Activated B cell treated with CpG ODN at 0.5 μM for 24 hours (primary cell): ENCODE measurements at regions not wholly inside any gene's neighbourhood (a gene's known extent, or its start where the extent isn't known, plus 50 kb on each side); places are given as distances from the start of the nearest gene placed in this dataset.
"Not testable (repeated sequence)": the region's sequence is repeated elsewhere in the genome, so short reads cannot be mapped to it uniquely, and the experiment has no call there.

Experiments
- ATAC-seq: fragments of 200-7000 bp; cut with Tn5 transposase; one replicate; pipeline ENCODE4 v1.10.0; 2021; ENCODE audit warnings: low read depth, mild to moderate bottlenecking, moderate library complexity
- CTCF ChIA-PET: fragments of 350-600 bp; sonication (Branson Sonifier 250); formaldehyde crosslinking; loops from one replicate; lab custom pipeline; 2021; ENCODE audit warnings: antibody characterized with exemption; lab: Charles Lee
- POLR2A ChIA-PET: fragments of 350-600 bp; sonication (Branson Sonifier 250); formaldehyde crosslinking; loops from one replicate; lab custom pipeline; 2021; ENCODE audit warnings: antibody characterized with exemption; lab: Charles Lee
- DNase-seq: peaks from one replicate; pipeline ENCODE4 v3.0.0; 2022
- H3K27ac Mint-ChIP-seq: one replicate; pipeline ENCODE4 v1.8.0; 2020; ENCODE audit warnings: mixed read lengths
- H3K27me3 Mint-ChIP-seq: one replicate; pipeline ENCODE4 v1.8.0; 2021; ENCODE audit warnings: mixed read lengths
- H3K36me3 Mint-ChIP-seq: one replicate; pipeline ENCODE4 v1.8.0; 2021; ENCODE audit warnings: low read depth, mixed read lengths
- H3K4me1 Mint-ChIP-seq: one replicate; pipeline ENCODE4 v1.8.0; 2021; ENCODE audit warnings: mixed read lengths
- H3K4me3 Mint-ChIP-seq: one replicate; pipeline ENCODE4 v1.8.0; 2020; ENCODE audit warnings: mild to moderate bottlenecking, mixed read lengths
- H3K9me3 Mint-ChIP-seq: one replicate; pipeline ENCODE4 v1.8.0; 2020; ENCODE audit warnings: mixed read lengths
- CTCF ChIP-seq: fragments of 200-600 bp; IDR thresholded peaks from one replicate; pipeline ENCODE4 v1.8.0; 2022; ENCODE audit warnings: antibody characterized with exemption, mild to moderate bottlenecking
- intact Hi-C: fragments of 100-400 bp; cut with micrococcal nuclease; formaldehyde crosslinking; loops from one replicate; pipeline ENCODE4 v1.15.1; 2024

- Mint-ChIP-seq H3K9me3 (peaks cover 2% of the 10 kb centered on the region), H3K27ac (no peak overlapping the region), H3K4me3 (no peak overlapping the region), H3K36me3 (no peaks in the 10 kb centered on the region), H3K27me3 (no peaks in the 10 kb centered on the region), H3K4me1 (no peaks in the 10 kb centered on the region)
- ChIA-PET CTCF (interaction anchor here (0.7 kb wide), 1 partner anchor 1208 kb away, joined by 3 read pairs; no protein-coding TSS in a partner anchor), POLR2A (no interaction called here)
- no peak for ATAC-seq
- no peak for DNase-seq
- intact Hi-C loops: no loop called here
- no peak for TF ChIP-seq CTCF
These were observed 433.1 kb upstream of the MAP2 start for GRCh38 chr2:208990716-208991115.

DNA sequence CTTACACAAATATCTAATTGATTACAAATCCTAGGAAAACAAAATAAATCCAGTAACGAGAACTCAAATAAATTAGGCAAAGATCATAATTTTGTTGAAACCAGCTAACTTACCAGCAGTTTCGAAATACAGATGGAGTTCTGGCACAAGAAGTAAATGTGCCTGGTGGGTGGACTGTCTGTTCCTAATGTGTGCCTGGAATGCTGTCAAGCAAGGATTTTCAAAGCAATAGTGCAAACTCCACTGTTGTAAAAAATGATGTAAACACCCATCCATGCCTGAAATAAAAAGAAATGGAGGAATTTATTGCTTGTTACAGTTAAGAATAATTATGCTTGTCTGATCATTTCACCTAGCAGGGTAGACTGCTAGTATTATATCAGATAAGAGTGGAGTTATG is 423.9 kb upstream of the MAP2 start:
- Mint-ChIP-seq H3K4me3 (no peak overlapping the region), H3K27me3 (no peaks in the 10 kb centered on the region), H3K9me3 (no peaks in the 10 kb centered on the region), H3K36me3 (no peaks in the 10 kb centered on the region), H3K4me1 (no peaks in the 10 kb centered on the region), H3K27ac (no peak overlapping the region)
- no peak for TF ChIP-seq CTCF
- CTCF ChIA-PET: no interaction called here
- no peak for ATAC-seq
- POLR2A ChIA-PET: no interaction called here
- intact Hi-C loops: no loop called here
- no peak for DNase-seq

- CTCF ChIA-PET: no interaction called here
These were observed 421.8 kb upstream of the MAP2 start for GRCh38 chr2:209002054-209002453.

GRCh38 chr2:209005371-209005770 is 418.5 kb upstream of the MAP2 start:
- H3K36me3 Mint-ChIP-seq: no peaks in the 10 kb centered on the region
- CTCF ChIA-PET: no interaction called here
- H3K9me3 Mint-ChIP-seq: peaks cover 13% of the 10 kb centered on the region
- POLR2A ChIA-PET: no interaction called here
- H3K4me1 Mint-ChIP-seq: no peaks in the 10 kb centered on the region
- DNase-seq (no peak), ATAC-seq (no peak)
- H3K27ac Mint-ChIP-seq: no peak overlapping the region
- TF ChIP-seq CTCF: no peak
- intact Hi-C loops: no loop called here
- no peak overlapping the region for H3K4me3 Mint-ChIP-seq
- no peaks in the 10 kb centered on the region for H3K27me3 Mint-ChIP-seq

More at GRCh38 chr2:209002054-209002453, 421.8 kb upstream of the MAP2 start:
- no peaks in the 10 kb centered on the region for H3K4me1 Mint-ChIP-seq
- H3K27me3 Mint-ChIP-seq: no peaks in the 10 kb centered on the region
- intact Hi-C loops: no loop called here
- ATAC-seq (no peak), DNase-seq (no peak)
- no peak for TF ChIP-seq CTCF
- no peak overlapping the region for H3K4me3 Mint-ChIP-seq
- POLR2A ChIA-PET: no interaction called here
- no peak overlapping the region for H3K27ac Mint-ChIP-seq
- no peaks in the 10 kb centered on the region for H3K36me3 Mint-ChIP-seq
- H3K9me3 Mint-ChIP-seq: peaks cover 12% of the 10 kb centered on the region

- intact Hi-C loops: no loop called here
- peaks cover 15% of the 10 kb centered on the region for H3K9me3 Mint-ChIP-seq
- H3K27ac Mint-ChIP-seq: no peak overlapping the region
- ChIA-PET POLR2A (no interaction called here), CTCF (no interaction called here)
- H3K27me3 Mint-ChIP-seq: no peaks in the 10 kb centered on the region
- ATAC-seq: no peak
- no peak for DNase-seq
- no peak for TF ChIP-seq CTCF
- no peaks in the 10 kb centered on the region for H3K4me1 Mint-ChIP-seq
- no peaks in the 10 kb centered on the region for H3K36me3 Mint-ChIP-seq
- no peak overlapping the region for H3K4me3 Mint-ChIP-seq
These were observed 415.1 kb upstream of the MAP2 start for GRCh38 chr2:209008636-209009287.

DNA sequence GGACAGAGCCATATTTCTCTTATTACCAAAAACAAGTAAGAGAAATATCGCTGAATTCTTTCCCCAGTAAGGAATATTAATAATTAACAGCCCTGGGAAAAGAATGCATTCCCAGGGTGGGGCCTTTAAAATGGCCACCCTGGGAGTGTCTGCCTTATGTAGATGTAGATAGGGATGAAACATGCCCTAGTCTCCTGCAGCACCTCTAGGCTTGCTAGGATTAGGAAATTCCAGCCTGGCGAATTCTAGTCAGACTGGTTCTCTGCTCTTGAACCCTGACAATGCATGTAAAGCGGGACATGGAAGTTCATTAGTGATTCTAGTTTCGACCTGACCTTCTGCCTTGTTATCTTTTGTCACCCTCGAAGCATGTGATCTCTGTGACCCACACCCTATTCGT is 405.2 kb upstream of the MAP2 start:
- DNase-seq, ATAC-seq, H3K9me3 Mint-ChIP-seq, POLR2A ChIA-PET, H3K27ac Mint-ChIP-seq, H3K27me3 Mint-ChIP-seq, intact Hi-C loops, H3K4me3 Mint-ChIP-seq, H3K36me3 Mint-ChIP-seq, H3K4me1 Mint-ChIP-seq, CTCF ChIA-PET: not testable (repeated sequence)
